GM19351 (cell line): ENCODE measurements at regions not wholly inside any gene's neighbourhood (a gene's known extent, or its start where the extent isn't known, plus 50 kb on each side); places are given as distances from the start of the nearest gene placed in this dataset.
A peak's percentile ranks its signal among the peaks of the same experiment; 100 is the strongest.

Source experiments
- ATAC-seq: cut with Tn5 transposase; IDR thresholded peaks from one replicate; pipeline ENCODE4 v1.9.1; 2021; ENCODE audit warnings: mild to moderate bottlenecking, moderate library complexity; ENCODE audit not compliant: unreplicated experiment

DNA sequence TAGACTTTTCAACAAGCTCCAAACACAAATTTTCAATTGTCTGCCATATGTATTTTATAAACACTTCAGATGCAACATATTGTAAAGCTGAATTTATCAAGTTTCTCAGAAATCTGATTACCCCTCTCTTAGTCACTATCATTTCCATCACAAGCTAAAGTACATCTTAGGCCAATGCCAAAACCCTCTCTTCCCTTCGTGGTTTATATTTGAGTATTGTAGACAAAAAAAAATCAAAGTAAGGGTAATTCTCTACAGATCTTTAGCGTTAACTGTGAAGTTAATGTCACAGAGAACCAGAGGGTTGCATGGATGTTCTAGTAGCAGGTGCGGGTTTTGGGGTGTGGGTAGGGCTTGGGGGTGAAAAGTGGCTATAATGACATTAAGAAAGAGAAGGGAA lies 387.7 kb upstream of the PTGER4 start:
- ATAC-seq: no peak

- ATAC-seq: no peak
Measured at GRCh38 chr5:40291338-40291737, 388.4 kb upstream of the PTGER4 start.

DNA sequence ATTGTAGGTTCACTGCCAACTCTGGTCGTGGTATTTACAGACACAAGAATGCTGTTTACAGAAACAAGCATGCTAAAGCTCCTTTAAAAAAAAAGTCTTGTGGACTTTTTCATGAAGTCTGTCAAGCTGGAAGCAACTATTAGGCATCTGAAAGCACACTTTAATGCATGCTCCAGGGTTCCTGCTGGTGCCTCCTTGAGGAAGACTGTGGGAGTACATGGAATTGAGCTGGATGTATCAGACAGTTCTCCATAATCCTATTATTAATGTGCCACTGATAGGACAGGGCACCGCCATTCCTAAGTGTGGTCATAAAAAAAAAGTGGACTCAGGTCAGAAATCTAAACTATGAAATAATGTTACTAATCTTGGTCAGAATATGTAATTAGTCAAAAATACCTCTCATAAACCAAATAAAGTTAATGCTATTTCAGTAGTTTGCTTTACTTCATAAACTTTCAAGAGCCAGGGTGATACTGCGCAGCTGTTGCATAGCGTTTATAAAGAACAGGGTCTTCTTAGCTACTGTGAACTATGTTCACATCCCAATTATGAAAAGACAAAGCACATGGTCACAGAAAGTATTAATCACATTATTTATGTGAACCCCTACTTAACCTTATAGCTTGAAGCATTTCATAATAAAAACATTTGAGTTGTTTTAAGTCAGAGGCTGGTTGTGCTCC lies 390.8 kb upstream of the PTGER4 start:
- no peak for ATAC-seq

- ATAC-seq: no peak
Measured at GRCh38 chr5:40284863-40285262, 394.9 kb upstream of the PTGER4 start.

- no peak for ATAC-seq
Measured at GRCh38 chr5:40278881-40279280, 400.8 kb upstream of the PTGER4 start.

GRCh38 chr5:40277161-40277906 lies 402.4 kb upstream of the PTGER4 start:
- ATAC-seq: peak; percentile 71

DNA sequence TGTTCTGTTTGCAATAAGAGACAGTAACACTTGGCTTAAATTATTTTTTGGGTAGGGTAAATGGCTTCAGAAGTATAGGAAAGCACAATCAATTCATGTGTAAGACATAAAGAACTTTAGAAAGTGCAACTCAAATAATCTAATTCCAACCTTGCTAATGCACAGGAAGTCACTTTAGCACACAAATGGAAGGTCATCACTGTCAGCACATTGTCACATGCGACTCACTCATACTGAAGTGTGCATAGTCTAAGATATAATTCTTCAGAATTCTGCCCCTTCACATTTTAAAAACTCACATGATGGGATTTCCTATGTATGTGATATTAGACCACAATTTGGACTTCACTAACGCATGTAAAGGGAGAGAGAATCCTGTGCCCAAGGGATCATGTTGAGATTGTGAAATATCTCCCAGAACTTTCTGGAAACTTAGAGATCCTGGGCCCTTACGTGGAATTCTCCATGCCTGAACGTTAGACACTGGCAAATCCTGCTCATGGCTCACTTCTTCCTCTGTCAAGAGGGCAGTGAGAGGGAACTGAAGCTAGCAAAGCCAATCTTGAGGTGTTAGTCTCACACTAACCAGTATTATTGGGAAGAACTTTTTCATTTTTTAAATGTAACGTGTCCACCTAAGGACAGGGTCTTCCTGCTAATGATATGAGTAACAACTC lies 403.2 kb upstream of the PTGER4 start:
- peak; percentile 19 for ATAC-seq

DNA sequence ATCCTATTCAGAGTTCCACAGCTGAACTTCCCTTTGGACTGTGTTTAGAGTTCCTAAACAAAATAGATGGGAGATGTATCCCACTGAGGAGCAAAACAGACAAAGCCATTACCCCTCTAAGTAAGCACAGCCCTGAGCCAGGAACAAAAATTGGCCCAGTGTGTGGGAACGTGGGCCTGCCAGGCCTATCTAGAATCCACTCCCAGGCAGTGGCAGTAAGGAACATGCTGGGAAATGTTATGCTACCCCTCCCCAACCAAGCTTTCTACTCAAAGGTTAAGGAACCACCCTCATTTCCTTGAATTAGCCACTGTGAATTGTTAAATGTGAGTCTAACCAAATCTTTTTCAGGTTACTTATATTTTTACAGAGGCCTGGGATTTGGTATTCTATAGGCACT lies 405.1 kb upstream of the PTGER4 start:
- no peak for ATAC-seq

GRCh38 chr5:40273936-40274335 lies 405.8 kb upstream of the PTGER4 start:
- no peak for ATAC-seq

GRCh38 chr5:40271476-40271875 lies 408.2 kb upstream of the PTGER4 start:
- no peak for ATAC-seq

DNA sequence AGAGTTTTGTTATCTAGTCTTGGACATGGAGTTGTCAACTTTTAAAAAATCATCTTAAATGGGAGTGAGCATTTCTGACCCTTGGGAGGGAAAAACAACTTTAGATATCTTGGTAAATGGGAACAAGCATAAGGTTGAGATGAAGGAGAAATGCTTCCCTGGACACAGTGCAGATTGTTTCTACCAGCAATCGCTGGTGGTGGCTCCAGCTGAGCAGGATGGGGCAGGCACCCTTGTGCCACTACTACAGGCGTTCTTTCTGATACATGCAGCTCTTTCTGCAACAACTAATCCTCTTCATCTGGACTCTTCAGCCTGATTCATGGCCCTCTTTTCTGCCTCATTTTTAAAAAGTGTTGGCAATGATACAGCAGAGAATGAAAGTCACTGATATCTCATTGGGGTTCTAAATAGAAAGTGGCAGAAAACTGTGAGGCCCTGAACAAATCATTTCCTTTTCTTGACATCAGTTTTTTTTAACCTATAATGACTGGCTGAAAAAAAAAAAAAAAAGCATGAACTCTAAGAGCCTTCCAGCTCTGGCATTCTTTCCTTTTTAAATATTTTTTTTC lies 409.4 kb upstream of the PTGER4 start:
- ATAC-seq: no peak

DNA sequence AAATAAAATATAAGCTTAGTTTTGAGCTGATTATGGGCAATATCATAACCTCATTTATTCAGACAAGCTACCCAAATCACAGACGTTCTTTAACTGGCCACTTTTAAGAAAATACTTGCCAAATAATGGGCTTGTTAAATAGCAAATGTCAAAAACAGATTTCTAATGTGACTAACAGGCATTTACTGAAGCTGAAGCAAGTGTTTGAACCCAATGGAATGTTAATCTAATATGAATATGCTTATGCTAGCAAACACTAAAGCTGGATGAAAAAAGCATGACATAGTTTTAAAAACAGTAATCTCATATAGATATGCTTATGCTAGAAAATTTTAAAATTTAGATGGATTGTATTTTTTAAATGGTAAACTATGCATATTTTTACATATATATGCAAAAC lies 411.6 kb upstream of the PTGER4 start:
- ATAC-seq: no peak

DNA sequence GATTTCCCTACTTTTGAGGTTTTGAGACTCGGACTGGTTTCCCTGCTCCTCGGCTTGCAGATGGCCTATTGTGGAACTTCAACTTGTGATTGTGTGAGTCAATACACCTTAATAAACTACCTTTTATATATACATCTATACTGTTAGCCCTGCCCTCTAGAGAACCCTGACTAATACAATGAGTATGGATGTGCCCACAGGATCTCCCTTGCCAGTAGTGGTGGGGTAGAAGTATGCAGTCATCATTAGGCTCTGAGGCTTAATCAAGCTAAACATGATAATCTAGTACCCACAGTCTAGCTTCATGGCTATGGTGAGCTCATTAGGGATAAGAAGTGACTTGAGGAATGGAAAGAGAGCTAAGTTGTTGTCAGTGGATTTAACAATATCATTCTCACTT lies 412.8 kb upstream of the PTGER4 start:
- ATAC-seq: no peak

DNA sequence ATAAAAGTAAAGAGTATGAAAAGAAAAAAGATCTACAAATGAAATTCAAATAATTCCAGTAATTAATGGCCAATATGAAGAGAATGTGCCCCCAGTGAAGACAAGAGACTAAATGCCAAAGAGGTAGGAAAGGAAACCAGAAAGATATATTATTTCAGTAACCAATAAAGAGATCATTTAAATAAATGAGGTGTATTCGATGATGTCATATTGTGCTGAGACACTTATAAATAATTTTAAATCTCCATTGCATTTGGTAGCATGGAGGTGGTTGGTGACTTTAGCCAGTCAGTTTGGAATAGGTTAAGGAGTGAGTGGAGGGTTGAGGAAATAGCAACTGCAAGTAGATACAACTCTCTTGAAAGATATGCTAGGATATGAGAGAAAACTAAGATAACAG lies 417.7 kb upstream of the PTGER4 start:
- no peak for ATAC-seq

- ATAC-seq: no peak
Measured at GRCh38 chr5:40260361-40260760, 419.4 kb upstream of the PTGER4 start.

GRCh38 chr5:40258222-40258621 lies 421.5 kb upstream of the PTGER4 start:
- no peak for ATAC-seq

DNA sequence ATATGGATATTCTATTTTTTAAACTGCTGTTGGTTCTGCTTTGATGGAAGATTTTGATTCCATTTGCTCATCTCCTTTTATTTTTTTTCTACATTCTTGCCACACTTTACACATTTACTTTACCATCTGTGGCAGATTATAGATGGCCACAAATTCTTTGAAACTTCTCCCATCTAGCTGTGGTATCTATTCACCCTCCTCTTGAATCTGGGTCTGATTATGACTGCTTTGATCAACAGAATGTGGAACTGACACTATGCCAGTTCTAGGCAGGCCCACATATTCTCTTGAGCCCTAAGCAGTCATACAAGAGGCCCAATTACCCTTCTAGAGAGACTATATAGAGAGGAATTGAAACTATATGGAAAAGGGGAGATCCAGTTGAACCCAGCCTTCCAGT lies 439.0 kb upstream of the PTGER4 start:
- no peak for ATAC-seq

DNA sequence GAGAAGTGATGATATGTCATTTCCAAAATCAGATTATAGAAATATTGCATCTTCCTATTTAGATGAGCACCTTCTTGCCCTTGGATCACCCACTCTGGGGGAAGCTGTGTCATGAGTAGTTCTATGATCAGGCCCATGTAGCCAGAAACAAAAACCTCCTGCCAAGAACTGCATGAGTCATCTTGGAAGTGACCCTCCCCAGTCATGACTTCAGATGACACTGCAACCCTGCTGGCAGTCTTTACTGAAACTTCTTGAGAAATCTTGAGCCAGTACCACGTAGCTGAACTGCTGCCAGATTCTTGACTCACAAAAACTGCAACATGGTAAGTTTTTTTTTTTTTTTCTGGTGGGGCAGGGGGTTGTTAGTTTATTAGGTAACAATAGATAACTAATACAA lies 439.6 kb upstream of the PTGER4 start:
- no peak for ATAC-seq

DNA sequence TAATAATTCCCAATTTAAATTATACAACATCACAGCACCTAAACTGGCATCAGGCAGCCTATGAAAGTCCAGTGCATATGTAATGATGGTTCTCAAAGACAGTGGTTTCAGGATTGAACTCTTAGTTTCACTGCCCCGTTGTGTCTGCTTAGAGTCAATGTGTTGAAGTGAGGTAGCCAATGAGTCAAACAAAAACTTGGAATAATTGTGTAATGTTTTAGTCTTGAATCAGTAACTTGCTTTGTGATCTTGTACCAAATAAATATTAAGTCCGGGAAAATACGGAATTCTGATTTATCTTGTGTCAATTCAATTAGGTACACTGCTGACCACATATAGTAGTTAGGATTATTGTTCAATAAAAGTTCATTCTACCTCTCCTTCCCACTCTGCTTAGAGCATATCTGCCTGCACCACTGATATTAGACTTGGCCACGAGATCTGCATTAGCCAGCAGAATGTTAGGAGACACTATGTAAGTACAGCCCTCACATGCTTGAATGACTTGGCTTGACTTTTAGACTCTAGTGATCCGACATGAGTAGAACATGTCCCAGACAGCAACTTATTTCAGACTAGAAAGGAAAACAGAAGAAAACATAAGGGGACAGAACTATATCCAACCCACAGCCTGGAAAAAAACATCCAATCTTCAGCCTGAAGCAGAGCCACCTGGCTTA lies 441.5 kb upstream of the PTGER4 start:
- ATAC-seq: no peak

DNA sequence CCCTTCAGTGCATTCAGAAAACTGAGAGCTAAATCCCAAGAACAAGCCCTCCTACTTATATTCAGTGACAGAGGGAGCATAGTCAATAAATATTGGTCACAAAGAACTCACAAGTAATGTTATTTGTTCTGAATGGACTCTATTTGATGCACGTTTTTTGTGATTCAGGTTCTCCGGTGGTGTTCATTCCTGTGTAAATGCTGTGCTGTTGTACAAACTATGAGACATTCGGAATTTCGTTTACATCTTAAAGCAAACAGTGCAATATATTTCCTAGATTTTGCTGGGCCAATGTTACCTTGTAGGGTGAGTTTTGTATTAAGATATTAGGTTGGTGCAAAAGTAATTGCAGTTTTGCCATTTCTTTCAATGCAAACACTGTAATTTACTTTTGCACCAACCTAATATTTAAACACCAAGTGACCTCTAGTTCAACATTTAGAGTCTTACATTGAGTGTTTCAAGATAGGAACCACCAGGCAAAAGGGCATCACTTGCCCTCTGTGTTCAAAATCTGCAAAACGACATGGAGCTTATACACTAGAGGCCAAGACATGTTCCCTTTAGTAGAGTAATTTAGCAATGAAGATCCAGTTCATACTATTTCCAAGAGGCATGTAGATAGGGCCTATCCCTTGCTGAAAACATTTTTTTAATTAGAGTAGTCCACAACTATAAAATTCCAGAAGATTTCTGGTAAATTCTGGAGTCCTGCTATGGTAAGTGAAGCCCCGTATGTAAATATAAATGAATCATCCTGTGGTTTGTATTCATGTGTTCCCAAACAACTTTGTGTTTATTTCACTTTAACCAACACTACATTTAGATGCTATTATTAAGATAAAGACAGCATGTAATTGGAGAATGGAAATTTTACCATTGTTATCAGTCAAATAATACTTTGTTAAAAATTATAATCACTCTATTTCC lies 444.0 kb upstream of the PTGER4 start:
- no peak for ATAC-seq
